ENCODE measurements at regions not wholly inside any gene's neighbourhood (a gene's known extent, or its start where the extent isn't known, plus 50 kb on each side); places are given as distances from the start of the nearest gene placed in this dataset.

- no peak for TF ChIP-seq CTCF (IDR thresholded peaks at IDR 0.05)
- no peak for TF ChIP-seq POLR2A (IDR thresholded peaks at IDR 0.05)
- intact Hi-C loops (cut with DNase I), result no loop called here
- Histone ChIP-seq H3K9me3 (no peaks in the 10 kb centered on the region), H3K27ac (no peak overlapping the region), H3K4me1 (no peaks in the 10 kb centered on the region), H3K4me3 (no peak overlapping the region), H3K27me3 (no peaks in the 10 kb centered on the region), H3K36me3 (no peaks in the 10 kb centered on the region)
- no peak for DNase-seq
- WGBS, 2 donors, result 60 to 80% methylated on average over 1 of the region's 1 CpG
These were observed 232.1 kb upstream of the ZWINT start for GRCh38 chr10:56593120-56593519.

- intact Hi-C loops (cut with DNase I), result no loop called here
These were observed 225.4 kb upstream of the ZWINT start for GRCh38 chr10:56586461-56586891.

GRCh38 chr10:56585447-56586171 is 224.6 kb upstream of the ZWINT start:
- DNase-seq, result no peak
- WGBS, 2 donors, result 72 to 87% methylated on average over 2 to 3 of the region's 4 CpGs
- Histone ChIP-seq H3K27me3 (no peaks in the 10 kb centered on the region), H3K27ac (no peak overlapping the region), H3K36me3 (no peaks in the 10 kb centered on the region), H3K4me3 (no peak overlapping the region), H3K4me1 (no peaks in the 10 kb centered on the region), H3K9me3 (no peaks in the 10 kb centered on the region)
- intact Hi-C loops (cut with DNase I), result no loop called here
- no peak for TF ChIP-seq POLR2A (IDR thresholded peaks at IDR 0.05)
- TF ChIP-seq CTCF (IDR thresholded peaks at IDR 0.05), result no peak

More at GRCh38 chr10:56586461-56586891, 225.4 kb upstream of the ZWINT start:
- H3K4me1 ChIP-seq, result no peaks in the 10 kb centered on the region
- no peaks in the 10 kb centered on the region for H3K9me3 ChIP-seq
- TF ChIP-seq CTCF (IDR thresholded peaks at IDR 0.05) (no peak), POLR2A (IDR thresholded peaks at IDR 0.05) (no peak)
- no peaks in the 10 kb centered on the region for H3K36me3 ChIP-seq
- WGBS, 2 donors, result 50 to 51% methylated on average over 12 of the region's 12 CpGs
- DNase-seq, result no peak
- H3K27me3 ChIP-seq, result no peaks in the 10 kb centered on the region
- no peak overlapping the region for H3K27ac ChIP-seq
- H3K4me3 ChIP-seq, result no peak overlapping the region

- Histone ChIP-seq H3K27ac (no peak overlapping the region), H3K36me3 (no peaks in the 10 kb centered on the region), H3K9me3 (no peaks in the 10 kb centered on the region), H3K4me1 (no peaks in the 10 kb centered on the region), H3K27me3 (no peaks in the 10 kb centered on the region), H3K4me3 (no peak overlapping the region)
- 25 to 35% methylated on average over 1 of the region's 1 CpG for WGBS, 2 donors
- intact Hi-C loops (cut with DNase I), result no loop called here
- no peak for DNase-seq
- TF ChIP-seq CTCF (IDR thresholded peaks at IDR 0.05), result no peak
- no peak for TF ChIP-seq POLR2A (IDR thresholded peaks at IDR 0.05)
These were observed 222.3 kb upstream of the ZWINT start for GRCh38 chr10:56583316-56583715.

GRCh38 chr10:56567580-56567979 is 206.5 kb upstream of the ZWINT start:
- Histone ChIP-seq H3K4me1 (no peaks in the 10 kb centered on the region), H3K36me3 (no peaks in the 10 kb centered on the region), H3K27ac (no peak overlapping the region), H3K9me3 (peaks cover 0 to 9% (median 0%) of the 10 kb centered on the region in 3 donors), H3K4me3 (no peak overlapping the region), H3K27me3 (no peaks in the 10 kb centered on the region)
- TF ChIP-seq POLR2A (IDR thresholded peaks at IDR 0.05) (no peak), CTCF (IDR thresholded peaks at IDR 0.05) (no peak)
- no peak for DNase-seq
- WGBS, 2 donors, result 91 to 96% methylated on average over 1 of the region's 1 CpG
- intact Hi-C loops (cut with DNase I), result no loop called here

Measured in esophagus squamous epithelium (tissue), 5 donors.